Astrocyte (in vitro differentiated cells and primary cell): ENCODE measurements at regions not wholly inside any gene's neighbourhood (a gene's known extent, or its start where the extent isn't known, plus 50 kb on each side); places are given as distances from the start of the nearest gene placed in this dataset.

Experiments
- CTCF ChIP-seq: IDR thresholded peaks from 2 replicates; pipeline ENCODE4 v1.5.1; 2011; ENCODE audit warnings: low read depth, mild to moderate bottlenecking, inconsistent platforms, low read length, moderate library complexity; ENCODE audit not compliant: insufficient read depth
- EZH2 ChIP-seq: IDR thresholded peaks from 2 replicates; pipeline ENCODE4 v1.6.1; 2012; ENCODE audit warnings: mild to moderate bottlenecking, low read length, inconsistent platforms; ENCODE audit not compliant: insufficient read depth

GRCh38 chr18:71371951-71372605 lies 1083.2 kb downstream of the SOCS6 start:
- no peak for TF ChIP-seq CTCF
- no peak for TF ChIP-seq EZH2
